Ishikawa (cell line): ENCODE measurements at regions not wholly inside any gene's neighbourhood (a gene's known extent, or its start where the extent isn't known, plus 50 kb on each side); places are given as distances from the start of the nearest gene placed in this dataset.

Experiments
- MAX ChIP-seq: IDR thresholded peaks from 2 replicates; pipeline ENCODE4 v1.6.1; 2012
- TCF12 ChIP-seq: IDR thresholded peaks from 2 replicates; pipeline ENCODE4 v1.6.1; 2012; ENCODE audit warnings: low read depth
- TEAD4 ChIP-seq: IDR thresholded peaks from 2 replicates; pipeline ENCODE4 v1.6.1; 2012
- YY1 ChIP-seq: IDR thresholded peaks from 2 replicates; pipeline ENCODE4 v1.6.1; 2012; ENCODE audit warnings: low read depth

GRCh38 chr22:26945565-26945964 is 288.2 kb downstream of the MIAT start:
- TF ChIP-seq TEAD4: no peak
- no peak for TF ChIP-seq MAX
- no peak for TF ChIP-seq YY1
- no peak for TF ChIP-seq TCF12
